ELR (cell line): ENCODE measurements at regions not wholly inside any gene's neighbourhood (a gene's known extent, or its start where the extent isn't known, plus 50 kb on each side); places are given as distances from the start of the nearest gene placed in this dataset.
"Not testable (repeated sequence)": the region's sequence is repeated elsewhere in the genome, so short reads cannot be mapped to it uniquely, and the experiment has no call there.

Experiments used
- DNase-seq: peaks from one replicate; pipeline ENCODE4 v3.0.0-alpha.2; 2015; ENCODE audit warnings: low read depth

GRCh38 chr10:33101392-33101787 is 143.4 kb upstream of the ITGB1 start:
- DNase-seq, result no peak

GRCh38 chr10:33100781-33101391 is 142.9 kb upstream of the ITGB1 start:
- DNase-seq, result no peak

- DNase-seq, result peak; percentile 52
These were observed 141.7 kb upstream of the ITGB1 start for GRCh38 chr10:33099748-33100147.

- DNase-seq, result peak; percentile 58
These were observed 141.1 kb upstream of the ITGB1 start for GRCh38 chr10:33098951-33099663.

- no peak for DNase-seq
These were observed 138.1 kb upstream of the ITGB1 start for GRCh38 chr10:33095867-33096815.

- no peak for DNase-seq
These were observed 136.4 kb upstream of the ITGB1 start for GRCh38 chr10:33094263-33095051.

- no peak for DNase-seq
These were observed 135.3 kb upstream of the ITGB1 start for GRCh38 chr10:33093362-33093761.

- DNase-seq, result no peak
These were observed 134.6 kb upstream of the ITGB1 start for GRCh38 chr10:33092596-33092995.

- DNase-seq, result no peak
These were observed 133.2 kb upstream of the ITGB1 start for GRCh38 chr10:33091201-33091600.

GRCh38 chr10:33088990-33089389 is 131.0 kb upstream of the ITGB1 start:
- DNase-seq, result no peak

GRCh38 chr10:33087922-33088321 is 129.9 kb upstream of the ITGB1 start:
- no peak for DNase-seq

- DNase-seq, result no peak
These were observed 129.1 kb upstream of the ITGB1 start for GRCh38 chr10:33087152-33087551.

GRCh38 chr10:33086100-33086499 is 128.1 kb upstream of the ITGB1 start:
- no peak for DNase-seq

GRCh38 chr10:33085313-33085833 is 127.3 kb upstream of the ITGB1 start:
- DNase-seq, result no peak

- no peak for DNase-seq
These were observed 126.4 kb upstream of the ITGB1 start for GRCh38 chr10:33084453-33084852.

- no peak for DNase-seq
These were observed 124.4 kb upstream of the ITGB1 start for GRCh38 chr10:33082373-33082895.

GRCh38 chr10:33080467-33080866 is 122.4 kb upstream of the ITGB1 start:
- DNase-seq, result not testable (repeated sequence)

GRCh38 chr10:33074443-33074842 is 116.4 kb upstream of the ITGB1 start:
- no peak for DNase-seq

- peak; percentile 22 for DNase-seq
These were observed 115.8 kb upstream of the ITGB1 start for GRCh38 chr10:33073641-33074415.

- DNase-seq, result no peak
These were observed 113.8 kb upstream of the ITGB1 start for GRCh38 chr10:33071857-33072256.

GRCh38 chr10:33070101-33070500 is 112.1 kb upstream of the ITGB1 start:
- DNase-seq, result no peak
